SK-N-DZ (cell line): ENCODE measurements at regions not wholly inside any gene's neighbourhood (a gene's known extent, or its start where the extent isn't known, plus 50 kb on each side); places are given as distances from the start of the nearest gene placed in this dataset.
"Not testable (repeated sequence)": the region's sequence is repeated elsewhere in the genome, so short reads cannot be mapped to it uniquely, and the experiment has no call there.

Experiments used
- DNase-seq: peaks from one replicate; pipeline ENCODE4 v3.0.0-alpha.2; 2015; ENCODE audit warnings: low spot score

GRCh38 chr12:75707983-75708382 lies 196.6 kb upstream of the KRR1 start:
- DNase-seq: no peak

- DNase-seq: peak; percentile 39
Observed at GRCh38 chr12:75706786-75707605, 195.6 kb upstream of the KRR1 start.

DNA sequence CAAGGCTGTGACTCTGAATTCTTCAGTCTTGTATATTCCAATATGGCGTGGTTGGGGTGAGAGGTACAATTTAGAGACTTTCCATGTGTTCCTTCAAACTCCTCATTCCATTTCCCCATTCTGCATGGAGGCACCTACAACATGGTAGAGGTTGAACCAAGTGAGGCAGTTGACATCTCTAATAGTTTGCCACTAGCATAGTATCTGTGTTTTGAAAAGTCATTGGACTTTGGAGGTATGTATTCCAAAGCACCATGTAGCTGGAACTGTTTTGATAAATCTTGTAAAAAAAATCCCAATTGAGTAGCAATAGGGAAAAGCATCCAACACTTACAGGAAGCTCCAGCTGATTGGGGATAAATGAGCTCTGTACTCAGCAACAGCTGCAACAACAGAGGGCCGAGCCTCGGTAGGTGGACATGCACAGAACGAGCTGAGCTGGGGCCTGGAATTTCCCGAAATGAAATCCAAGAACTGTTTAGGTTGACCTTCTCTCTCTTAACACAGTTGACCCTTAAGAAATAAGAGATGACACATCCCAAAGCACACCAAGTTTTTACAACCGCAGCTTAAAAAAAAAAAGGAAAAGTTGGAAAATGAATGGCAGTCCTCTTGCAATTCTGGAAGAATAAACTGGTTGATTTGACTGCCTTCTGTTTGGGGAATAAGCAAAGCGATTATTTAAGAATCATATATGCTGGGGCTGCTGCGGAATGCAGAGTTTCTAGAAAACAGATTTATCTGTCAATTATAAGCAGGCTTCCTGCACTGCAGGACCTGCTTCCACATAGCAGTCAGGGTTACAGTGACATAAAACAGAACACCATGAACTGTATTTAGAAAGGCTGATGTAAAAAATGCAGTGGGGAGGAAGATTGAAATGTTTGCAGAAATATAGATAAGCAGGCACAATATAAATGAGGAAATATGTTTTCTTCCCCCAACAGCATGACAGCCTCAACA lies 194.6 kb upstream of the KRR1 start:
- peak; percentile 91 for DNase-seq

DNA sequence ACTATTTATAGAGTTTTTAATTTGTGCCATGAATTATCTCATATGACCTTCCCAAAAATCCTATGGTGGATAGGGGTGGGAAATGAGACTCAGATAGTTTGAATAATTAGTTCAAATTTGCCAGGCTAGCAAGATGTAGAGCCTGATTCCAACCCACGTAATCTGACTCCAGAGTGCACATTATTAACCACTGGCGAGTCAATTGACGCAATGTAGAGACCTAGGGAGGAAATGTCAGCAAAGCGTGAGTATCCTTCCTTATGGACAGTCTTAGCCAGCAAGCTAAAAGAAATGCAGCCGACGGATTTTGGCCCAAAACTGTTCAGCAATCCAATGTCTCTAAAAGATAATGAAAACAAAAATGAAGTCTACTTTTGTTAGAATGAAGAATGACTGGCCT lies 193.3 kb upstream of the KRR1 start:
- DNase-seq: no peak

DNA sequence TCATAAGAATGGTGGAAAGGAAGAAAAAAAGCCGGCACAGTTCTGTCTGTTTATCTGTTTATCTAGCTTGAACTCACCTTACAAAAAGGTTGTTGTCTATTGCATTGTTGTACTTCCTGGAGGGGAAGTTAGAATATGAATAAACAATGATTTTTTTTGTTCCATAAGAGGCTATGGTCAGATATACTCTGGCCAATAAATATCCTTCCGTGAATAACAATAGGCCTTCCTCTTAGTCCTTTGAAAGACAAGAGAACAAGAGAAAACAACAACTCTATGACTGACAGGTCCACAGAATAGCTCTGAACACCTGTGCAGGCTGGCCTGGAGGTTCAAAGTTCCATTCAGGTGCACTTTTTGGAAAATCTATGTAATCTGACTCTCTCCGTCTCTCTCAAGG lies 192.8 kb upstream of the KRR1 start:
- DNase-seq: no peak

DNA sequence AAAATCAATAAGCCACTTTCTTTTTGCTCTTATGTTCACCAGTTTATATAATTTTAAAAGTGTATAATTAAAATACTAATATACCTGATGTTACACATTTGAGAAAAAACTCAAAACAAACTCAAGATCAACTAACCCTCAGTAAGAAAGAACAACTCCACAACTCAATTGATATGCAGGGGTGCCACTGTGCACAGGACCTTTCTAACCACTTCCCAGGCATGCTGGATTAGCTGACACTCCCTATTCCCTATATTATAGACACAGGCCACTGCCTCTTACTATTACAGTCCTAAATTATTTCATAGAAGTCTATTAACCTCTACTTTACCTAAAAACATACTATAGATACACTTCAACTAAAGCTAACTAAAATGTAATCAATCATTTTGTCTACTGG lies 191.7 kb upstream of the KRR1 start:
- no peak for DNase-seq

GRCh38 chr12:75702477-75703093 lies 191.2 kb upstream of the KRR1 start:
- no peak for DNase-seq

- DNase-seq: no peak
Observed at GRCh38 chr12:75701859-75702258, 190.4 kb upstream of the KRR1 start.

GRCh38 chr12:75699728-75700496 lies 188.5 kb upstream of the KRR1 start:
- no peak for DNase-seq

DNA sequence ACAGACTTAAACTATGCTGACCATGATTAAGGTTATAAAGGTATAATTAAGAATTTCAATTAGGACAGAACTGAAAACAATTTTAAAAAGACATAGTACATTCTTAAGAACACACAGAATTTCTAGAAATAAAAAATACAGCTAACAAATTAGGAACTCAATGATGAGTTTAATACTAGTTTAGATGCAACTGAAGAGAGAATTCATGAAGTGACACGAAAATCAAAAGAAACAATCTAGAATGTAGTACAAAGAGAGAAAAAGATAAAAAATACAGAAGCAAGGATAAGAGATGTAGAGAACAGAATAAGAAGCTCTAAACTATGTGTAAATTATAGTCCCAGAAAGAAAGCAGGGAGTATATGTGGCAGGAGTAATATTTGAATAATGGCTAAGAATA lies 187.8 kb upstream of the KRR1 start:
- DNase-seq: no peak

- DNase-seq: no peak
Observed at GRCh38 chr12:75698052-75698451, 186.6 kb upstream of the KRR1 start.

GRCh38 chr12:75695926-75696325 lies 184.5 kb upstream of the KRR1 start:
- no peak for DNase-seq

DNA sequence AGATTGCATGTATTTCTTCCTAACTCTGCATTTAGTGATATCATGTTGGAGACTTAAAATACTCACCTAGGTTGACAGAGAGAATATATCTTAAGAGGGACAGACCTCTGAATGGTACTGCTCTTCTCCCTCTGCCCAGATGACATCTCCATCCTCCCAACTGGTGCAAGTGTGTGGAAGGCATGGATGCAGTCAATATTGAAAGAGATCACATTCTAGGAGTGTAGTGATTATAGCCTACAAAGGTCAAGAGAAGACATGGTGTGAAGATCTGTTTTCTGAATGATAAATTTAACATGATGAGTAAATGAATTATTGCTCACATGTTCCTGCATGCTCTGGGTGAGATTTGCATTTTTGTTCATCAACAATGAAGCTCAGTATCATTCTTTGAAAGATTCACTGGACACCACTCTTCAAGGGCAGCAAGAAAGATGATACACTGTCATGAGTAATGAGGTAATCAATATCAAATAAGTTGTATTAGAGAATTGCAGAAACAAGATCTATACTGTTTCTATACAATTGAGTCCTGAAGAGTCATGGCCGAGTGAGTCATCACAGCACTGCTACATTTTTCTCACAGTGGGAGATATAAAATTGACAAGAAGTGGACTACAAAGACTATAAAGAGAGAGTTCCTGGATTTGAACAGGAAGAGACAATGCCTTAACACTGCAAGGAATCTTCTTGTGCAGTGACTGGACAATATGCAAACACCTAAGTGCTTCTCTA lies 183.3 kb upstream of the KRR1 start:
- DNase-seq: no peak

DNA sequence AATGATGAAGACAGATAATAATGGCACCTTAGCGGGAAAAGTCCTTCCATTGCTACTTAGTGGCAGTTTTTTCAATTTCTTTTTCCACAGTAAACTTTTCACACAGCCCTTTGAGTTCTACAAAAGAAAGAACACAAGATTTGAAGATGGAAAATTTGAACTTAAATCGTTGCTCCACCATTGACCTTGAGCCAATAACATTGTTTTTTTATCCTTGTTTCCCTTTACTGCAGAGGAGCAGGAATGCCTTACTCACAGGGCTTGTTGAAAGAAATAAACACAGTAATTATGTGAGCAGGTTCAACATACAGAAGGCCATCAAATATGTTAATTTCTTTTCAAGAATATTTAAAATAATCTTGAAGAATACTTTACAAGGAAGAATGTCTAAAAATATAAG lies 181.5 kb upstream of the KRR1 start:
- DNase-seq: no peak

DNA sequence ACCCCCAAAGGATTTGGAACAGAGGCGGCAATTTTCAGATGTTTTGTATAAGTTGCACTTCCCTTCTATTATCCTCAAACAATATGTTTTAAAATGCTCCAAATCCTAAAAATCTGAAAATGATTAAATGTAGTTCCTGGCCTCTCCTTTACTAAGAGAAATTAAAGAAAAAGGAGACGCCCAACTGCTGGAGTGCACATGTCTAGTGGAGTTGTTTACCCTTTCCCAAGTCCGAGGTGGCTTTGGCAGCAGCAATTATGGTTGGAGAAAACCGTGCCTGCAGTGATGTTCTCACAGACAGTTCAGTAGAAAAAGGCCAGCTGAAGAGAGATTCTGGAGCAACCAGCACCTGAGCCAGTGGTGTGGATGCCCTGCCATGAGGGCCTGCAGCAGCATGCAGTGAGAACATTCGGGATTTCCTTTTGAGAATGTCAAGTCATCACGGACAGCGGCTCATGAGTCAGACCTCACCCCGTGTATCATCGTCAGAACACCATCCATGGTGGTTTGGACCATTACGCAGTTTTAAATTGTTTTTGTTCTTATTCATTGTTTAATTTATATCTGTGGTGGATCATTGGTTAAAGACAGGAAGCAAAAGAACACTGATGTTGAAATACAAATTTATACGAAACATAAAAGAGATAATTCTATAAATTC lies 179.0 kb upstream of the KRR1 start:
- no peak for DNase-seq

DNA sequence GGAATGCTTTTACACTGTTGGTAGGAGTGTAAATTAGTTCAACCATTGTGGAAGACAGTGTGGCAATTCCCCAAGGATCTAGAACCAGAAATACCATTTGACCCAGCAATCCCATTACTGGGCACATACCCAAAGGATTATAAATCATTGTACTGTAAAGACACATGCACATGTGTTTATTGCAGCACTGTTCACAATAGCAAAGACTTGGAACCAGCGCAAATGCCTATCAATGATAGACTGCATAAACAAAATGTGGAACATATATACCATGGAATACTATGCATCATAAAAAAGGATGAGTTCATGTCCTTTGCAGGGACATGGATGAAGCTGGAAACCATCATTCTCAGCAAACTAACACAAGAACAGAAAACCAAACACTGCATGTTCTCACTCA lies 174.8 kb upstream of the KRR1 start:
- DNase-seq: not testable (repeated sequence)

DNA sequence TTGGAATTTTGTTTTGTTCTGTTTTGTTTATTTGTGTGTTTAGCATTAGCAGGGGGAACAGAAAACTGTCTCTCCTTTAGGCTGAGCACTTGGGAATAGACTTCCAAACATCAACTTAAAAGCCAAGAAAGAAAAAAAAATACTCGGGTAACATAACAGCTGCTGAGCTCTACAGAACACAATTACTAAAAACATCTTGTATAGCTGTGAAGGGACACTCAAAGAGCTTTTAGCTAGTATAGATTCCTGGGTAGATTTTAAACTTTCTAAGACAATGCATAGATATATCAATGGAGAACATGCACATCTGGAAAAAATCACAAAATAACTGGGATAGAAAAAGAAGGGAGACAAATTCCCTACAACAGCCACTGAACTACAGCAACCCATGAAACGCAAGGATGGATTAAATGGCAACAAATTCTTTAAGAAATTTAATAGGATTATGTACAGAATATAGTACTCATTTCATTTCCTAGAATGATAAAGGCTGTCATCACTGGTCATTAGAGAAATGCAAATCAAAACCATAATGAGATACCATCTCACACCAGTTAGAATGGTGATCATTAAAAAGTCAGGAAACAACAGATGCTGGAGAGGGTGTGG lies 174.3 kb upstream of the KRR1 start:
- no peak for DNase-seq

DNA sequence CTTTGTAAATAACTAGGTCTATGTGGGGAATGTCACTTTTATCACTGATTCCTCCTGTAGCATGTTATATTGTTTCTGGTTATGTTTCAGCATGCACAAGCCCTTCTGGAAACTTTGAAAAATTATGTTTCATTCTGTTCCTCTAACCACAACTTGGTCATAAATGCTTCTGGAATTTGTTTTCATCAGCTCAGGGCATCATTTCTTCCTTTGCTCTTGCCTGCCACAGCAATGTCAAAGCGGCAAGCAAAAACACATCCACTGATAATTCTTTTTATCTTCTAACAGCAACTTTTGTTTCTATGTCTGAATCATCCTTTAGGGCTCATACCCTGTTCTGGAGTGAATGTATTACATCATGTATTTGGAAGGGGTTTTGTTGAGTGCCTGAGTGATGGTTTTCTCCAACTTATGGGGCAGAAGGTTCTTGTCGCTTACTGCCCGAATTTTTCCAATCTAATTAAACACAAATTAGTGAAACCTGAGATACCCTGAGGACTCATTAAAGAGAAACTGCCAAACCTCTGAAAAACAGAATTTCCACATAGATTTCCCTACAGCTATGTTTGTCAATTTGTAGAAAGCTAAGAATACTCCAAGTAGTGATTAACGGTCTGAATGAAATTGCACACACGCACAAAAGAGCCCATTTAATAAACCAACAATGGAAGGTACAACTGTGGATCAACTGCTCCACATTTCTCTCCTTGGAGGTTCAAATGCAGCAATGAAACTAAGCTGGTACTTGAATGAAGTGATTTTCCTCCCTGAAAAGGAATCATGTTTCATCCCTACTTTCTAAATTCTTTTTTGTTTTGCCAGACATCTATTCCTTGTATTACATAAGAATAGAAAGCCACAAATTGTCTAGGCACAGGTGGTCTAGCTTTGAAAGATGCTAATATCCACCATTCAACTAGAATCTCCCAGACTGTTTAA lies 173.5 kb upstream of the KRR1 start:
- DNase-seq: no peak
